ENCODE measurements at regions not wholly inside any gene's neighbourhood (a gene's known extent, or its start where the extent isn't known, plus 50 kb on each side); places are given as distances from the start of the nearest gene placed in this dataset.

DNA sequence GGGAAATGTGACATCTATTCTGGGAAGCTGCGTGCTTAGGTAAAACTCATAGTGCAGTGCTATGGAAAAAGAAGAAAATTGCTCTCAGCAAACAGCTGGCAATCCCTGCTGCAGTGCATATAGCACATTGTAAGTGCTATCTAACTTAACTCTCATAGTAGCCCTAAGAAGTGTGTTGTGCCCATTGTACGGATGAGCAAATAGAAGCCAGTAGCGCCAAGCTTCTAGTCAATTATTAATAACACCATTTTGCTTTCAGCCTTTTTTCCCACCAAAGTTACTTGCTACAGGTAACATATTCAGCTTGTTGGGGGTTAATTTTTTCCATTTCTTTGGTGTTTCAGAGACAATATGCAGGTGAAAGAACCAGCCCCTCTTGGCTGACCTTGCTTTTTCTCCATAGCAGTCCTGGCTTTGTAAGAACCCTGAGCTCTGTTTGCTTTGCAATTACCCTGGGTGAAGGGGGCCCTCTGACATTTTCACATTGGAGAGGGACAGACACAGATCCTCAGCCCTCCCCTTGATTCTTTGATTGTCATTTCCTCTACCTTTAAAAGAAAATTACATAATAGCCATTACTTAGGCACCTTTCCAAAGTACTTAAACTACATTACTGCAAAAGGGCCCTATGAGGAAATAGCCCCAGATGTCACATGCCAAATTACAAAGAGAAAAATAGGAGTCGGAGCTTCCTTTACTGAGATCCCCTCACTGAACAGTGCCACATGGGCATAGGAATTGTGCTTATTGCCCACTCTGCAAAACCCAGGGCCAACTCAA, 576.2 kb upstream of the TBX3 start (continued):
- TF ChIP-seq SIN3A (IDR thresholded peaks at IDR 0.05; ENCODE audit: low read depth) (no peak), JUND (IDR thresholded peaks at IDR 0.05) (no peak)

- H3K9ac ChIP-seq (ENCODE audit: low read length), result no peak overlapping the region
- DNase-seq (ENCODE audit: low read depth, low spot score) (no peak), ATAC-seq (no peak)
- no peaks in the 10 kb centered on the region for H3K79me2 ChIP-seq (ENCODE audit: insufficient read depth, low read length)
- intact Hi-C loops (cut with micrococcal nuclease), result no loop called here
- H3K4me3 ChIP-seq (replicated peaks in 1 of 2; ENCODE audit: low read depth in 1 of 2, low read length in 2 of 2), result no peak overlapping the region
- RAD21 ChIA-PET (ENCODE audit: low non-redundant PET in 1 of 2, low total read pairs in 2 of 2, uncharacterized antibody in 2 of 2, unreplicated experiment in 2 of 2), result no interaction called here
- H3K9me2 ChIP-seq (ENCODE audit: insufficient read depth), result no peaks in the 10 kb centered on the region
- 0 out of 2 replicates have a peak, but pooled peaks cover 21% of the 10 kb centered on the region for H3K27me3 ChIP-seq (ENCODE audit: insufficient read depth, low read length)
- H3K36me3 ChIP-seq (ENCODE audit: control insufficient read depth in 1 of 2, insufficient read depth in 2 of 2, low read length in 2 of 2), result no peaks in the 10 kb centered on the region
- no peak overlapping the region for H3K4me2 ChIP-seq (ENCODE audit: low read length)
- H3K4me1 ChIP-seq (ENCODE audit: control insufficient read depth in 1 of 2, insufficient read depth in 2 of 2, low read length in 2 of 2), result no peaks in the 10 kb centered on the region
- H2AFZ ChIP-seq (ENCODE audit: low read depth, low read length, poor library complexity, severe bottlenecking), result no peak overlapping the region
- BruUV-seq (replicated peaks), result no TSS peak
- no peaks in the 10 kb centered on the region for H4K20me1 ChIP-seq (ENCODE audit: insufficient read depth)
- CTCF ChIA-PET, result no interaction called here
- TF ChIP-seq CEBPB (IDR thresholded peaks at IDR 0.05; ENCODE audit: low read depth) (no peak), ZNF274 (IDR thresholded peaks at IDR 0.05; ENCODE audit: low read depth, low read length) (no peak), ZFX (IDR thresholded peaks at IDR 0.05) (no peak), CBX3 (IDR thresholded peaks at IDR 0.05; ENCODE audit: low read depth) (no peak), ELF1 (IDR thresholded peaks at IDR 0.05; ENCODE audit: borderline replicate concordance, low read depth) (no peak), YY1 (IDR thresholded peaks at IDR 0.05; ENCODE audit: extremely low read depth, insufficient replicate concordance, low read depth, low read length) (no peak), JUND (IDR thresholded peaks at IDR 0.05) (no peak), TCF7L2 (IDR thresholded peaks at IDR 0.05; ENCODE audit: borderline replicate concordance, extremely low read depth, insufficient read depth, insufficient read length) (no peak), EZH2 (IDR thresholded peaks at IDR 0.05) (no peak), SP1 (IDR thresholded peaks at IDR 0.05; ENCODE audit: low read depth) (no peak), SRF (IDR thresholded peaks at IDR 0.05; ENCODE audit: low read depth) (no peak), EZH2phosphoT487 (IDR thresholded peaks at IDR 0.05; ENCODE audit: borderline replicate concordance) (no peak), FOSL1 (IDR thresholded peaks at IDR 0.05; ENCODE audit: low read depth) (no peak), EGR1 (IDR thresholded peaks at IDR 0.05; ENCODE audit: low read depth) (no peak), SIN3A (IDR thresholded peaks at IDR 0.05; ENCODE audit: low read depth) (no peak)
- TF ChIP-seq, protein P1, sequence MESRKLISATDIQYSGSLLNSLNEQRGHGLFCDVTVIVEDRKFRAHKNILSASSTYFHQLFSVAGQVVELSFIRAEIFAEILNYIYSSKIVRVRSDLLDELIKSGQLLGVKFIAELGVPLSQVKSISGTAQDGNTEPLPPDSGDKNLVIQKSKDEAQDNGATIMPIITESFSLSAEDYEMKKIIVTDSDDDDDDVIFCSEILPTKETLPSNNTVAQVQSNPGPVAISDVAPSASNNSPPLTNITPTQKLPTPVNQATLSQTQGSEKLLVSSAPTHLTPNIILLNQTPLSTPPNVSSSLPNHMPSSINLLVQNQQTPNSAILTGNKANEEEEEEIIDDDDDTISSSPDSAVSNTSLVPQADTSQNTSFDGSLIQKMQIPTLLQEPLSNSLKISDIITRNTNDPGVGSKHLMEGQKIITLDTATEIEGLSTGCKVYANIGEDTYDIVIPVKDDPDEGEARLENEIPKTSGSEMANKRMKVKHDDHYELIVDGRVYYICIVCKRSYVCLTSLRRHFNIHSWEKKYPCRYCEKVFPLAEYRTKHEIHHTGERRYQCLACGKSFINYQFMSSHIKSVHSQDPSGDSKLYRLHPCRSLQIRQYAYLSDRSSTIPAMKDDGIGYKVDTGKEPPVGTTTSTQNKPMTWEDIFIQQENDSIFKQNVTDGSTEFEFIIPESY (IDR thresholded peaks at IDR 0.05; ENCODE audit: extremely low read depth, insufficient replicate concordance, low read length), result no peak
- TF ChIP-seq, protein P2, sequence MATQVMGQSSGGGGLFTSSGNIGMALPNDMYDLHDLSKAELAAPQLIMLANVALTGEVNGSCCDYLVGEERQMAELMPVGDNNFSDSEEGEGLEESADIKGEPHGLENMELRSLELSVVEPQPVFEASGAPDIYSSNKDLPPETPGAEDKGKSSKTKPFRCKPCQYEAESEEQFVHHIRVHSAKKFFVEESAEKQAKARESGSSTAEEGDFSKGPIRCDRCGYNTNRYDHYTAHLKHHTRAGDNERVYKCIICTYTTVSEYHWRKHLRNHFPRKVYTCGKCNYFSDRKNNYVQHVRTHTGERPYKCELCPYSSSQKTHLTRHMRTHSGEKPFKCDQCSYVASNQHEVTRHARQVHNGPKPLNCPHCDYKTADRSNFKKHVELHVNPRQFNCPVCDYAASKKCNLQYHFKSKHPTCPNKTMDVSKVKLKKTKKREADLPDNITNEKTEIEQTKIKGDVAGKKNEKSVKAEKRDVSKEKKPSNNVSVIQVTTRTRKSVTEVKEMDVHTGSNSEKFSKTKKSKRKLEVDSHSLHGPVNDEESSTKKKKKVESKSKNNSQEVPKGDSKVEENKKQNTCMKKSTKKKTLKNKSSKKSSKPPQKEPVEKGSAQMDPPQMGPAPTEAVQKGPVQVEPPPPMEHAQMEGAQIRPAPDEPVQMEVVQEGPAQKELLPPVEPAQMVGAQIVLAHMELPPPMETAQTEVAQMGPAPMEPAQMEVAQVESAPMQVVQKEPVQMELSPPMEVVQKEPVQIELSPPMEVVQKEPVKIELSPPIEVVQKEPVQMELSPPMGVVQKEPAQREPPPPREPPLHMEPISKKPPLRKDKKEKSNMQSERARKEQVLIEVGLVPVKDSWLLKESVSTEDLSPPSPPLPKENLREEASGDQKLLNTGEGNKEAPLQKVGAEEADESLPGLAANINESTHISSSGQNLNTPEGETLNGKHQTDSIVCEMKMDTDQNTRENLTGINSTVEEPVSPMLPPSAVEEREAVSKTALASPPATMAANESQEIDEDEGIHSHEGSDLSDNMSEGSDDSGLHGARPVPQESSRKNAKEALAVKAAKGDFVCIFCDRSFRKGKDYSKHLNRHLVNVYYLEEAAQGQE (IDR thresholded peaks at IDR 0.05; ENCODE audit: low read depth), result no peak
- TF ChIP-seq, protein P3, sequence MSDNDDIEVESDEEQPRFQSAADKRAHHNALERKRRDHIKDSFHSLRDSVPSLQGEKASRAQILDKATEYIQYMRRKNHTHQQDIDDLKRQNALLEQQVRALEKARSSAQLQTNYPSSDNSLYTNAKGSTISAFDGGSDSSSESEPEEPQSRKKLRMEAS (IDR thresholded peaks at IDR 0.05), result no peak
- H3K27ac ChIP-seq (ENCODE audit: low read depth, low read length), result no peak overlapping the region
- POLR2A ChIA-PET, result no interaction called here
- no peaks in the 10 kb centered on the region for H3K9me3 ChIP-seq (ENCODE audit: control insufficient read depth in 1 of 2, insufficient read depth in 1 of 2, low read depth in 1 of 2, low read length in 2 of 2)
These were observed 573.8 kb upstream of the TBX3 start for GRCh38 chr12:115257791-115258190.

Measured in HCT116 (cell line).